A673 (cell line): ENCODE measurements at regions not wholly inside any gene's neighbourhood (a gene's known extent, or its start where the extent isn't known, plus 50 kb on each side); places are given as distances from the start of the nearest gene placed in this dataset.

Source experiments
- BruUV-seq: library from RNA; stranded (reverse); fragments of 400-500 nt; replicated peaks from 2 replicates; lab custom pipeline; 2021; lab: Mats Ljungman, UMichigan
- CTCF ChIA-PET: fragments of 300-600 bp; sonication (Branson Sonifier 250); formaldehyde crosslinking; loops from one replicate; lab custom pipeline; 2022; ENCODE audit warnings: antibody characterized with exemption; lab: Charles Lee
- POLR2A ChIA-PET: fragments of 300-600 bp; sonication (Branson Sonifier 250); formaldehyde crosslinking; loops from one replicate; lab custom pipeline; 2022; ENCODE audit warnings: antibody characterized with exemption; ENCODE audit not compliant: low non-redundant PET; lab: Charles Lee
- DNase-seq: peaks from one replicate; pipeline ENCODE4 v3.0.0-alpha.2; 2015; ENCODE audit warnings: low spot score
- H3K27ac ChIP-seq: fragments of 200-600 bp; sonication (generic); 2 replicates; pipeline ENCODE4 v1.5.1; 2016; ENCODE audit warnings: mixed run types, low read depth, mild to moderate bottlenecking, mixed read lengths, antibody characterized with exemption, low read length; ENCODE audit not compliant: poor library complexity, severe bottlenecking
- H3K27me3 ChIP-seq: fragments of 200-600 bp; sonication (generic); replicated peaks from 2 replicates; pipeline ENCODE4 v1.6.1; 2017; ENCODE audit warnings: mixed run types, low read depth, mild to moderate bottlenecking, mixed read lengths, antibody characterized with exemption, low read length; ENCODE audit not compliant: insufficient read depth, poor library complexity
- H3K36me3 ChIP-seq: fragments of 200-600 bp; sonication (generic); 2 replicates; pipeline ENCODE4 v1.6.1; 2016; ENCODE audit warnings: mixed run types, mild to moderate bottlenecking, mixed read lengths, antibody characterized with exemption, low read length; ENCODE audit not compliant: insufficient read depth, poor library complexity, severe bottlenecking
- H3K4me1 ChIP-seq: fragments of 200-600 bp; sonication (generic); 2 replicates; pipeline ENCODE4 v1.6.1; 2017; ENCODE audit warnings: mixed run types, mild to moderate bottlenecking, mixed read lengths, antibody characterized with exemption, low read length; ENCODE audit not compliant: insufficient read depth, poor library complexity, severe bottlenecking
- H3K4me3 ChIP-seq: fragments of 200-600 bp; sonication (generic); 2 replicates; pipeline ENCODE4 v1.5.1; 2016; ENCODE audit warnings: low read depth, mixed run types, mild to moderate bottlenecking, mixed read lengths, low read length; ENCODE audit not compliant: poor library complexity, severe bottlenecking
- H3K9me3 ChIP-seq: fragments of 200-600 bp; sonication (generic); 2 replicates; pipeline ENCODE4 v1.6.1; 2016; ENCODE audit warnings: mixed run types, low read depth, mild to moderate bottlenecking, mixed read lengths, antibody characterized with exemption, low read length; ENCODE audit not compliant: poor library complexity, severe bottlenecking
- CTCF ChIP-seq: fragments of 300-800, 200-600 bp; sonication (generic); conservative IDR thresholded peaks from 2 replicates; pipeline ENCODE4 v1.5.1; 2017; ENCODE audit warnings: low read depth, mild to moderate bottlenecking, antibody characterized with exemption, low read length, moderate library complexity, mixed read lengths
- EZH2 ChIP-seq: fragments of 200-600 bp; sonication (generic); IDR thresholded peaks from 2 replicates; pipeline ENCODE4 v1.6.1; 2017; ENCODE audit warnings: borderline replicate concordance, low read depth, mild to moderate bottlenecking, mixed read lengths, antibody characterized with exemption, low read length; ENCODE audit not compliant: poor library complexity, severe bottlenecking
- intact Hi-C: fragments of 100-400 bp; cut with micrococcal nuclease; formaldehyde crosslinking; loops from one replicate; pipeline ENCODE4 v1.10.0; 2022; ENCODE audit not compliant: unreplicated experiment

GRCh38 chr13:64087624-64088023 lies 2672.0 kb upstream of the PCDH20 start:
- TF ChIP-seq EZH2 (no peak), CTCF (no peak)
- intact Hi-C loops = loop anchor here (1.0 to 5.0 kb wide), 3 partner anchors 24 to 960 kb away; no protein-coding TSS in a partner anchor
- H3K27me3 ChIP-seq = no peaks in the 10 kb centered on the region
- no TSS peak for BruUV-seq
- peaks cover 45% of the 10 kb centered on the region for H3K36me3 ChIP-seq
- POLR2A ChIA-PET = no interaction called here
- peaks cover 26% of the 10 kb centered on the region for H3K4me1 ChIP-seq
- H3K27ac ChIP-seq = peak overlapping the region; percentile 98
- CTCF ChIA-PET = no interaction called here
- peak overlapping the region; percentile 41 for H3K4me3 ChIP-seq
- H3K9me3 ChIP-seq = peaks cover 17% of the 10 kb centered on the region
- DNase-seq = peak; percentile 88

GRCh38 chr13:64083811-64084210 lies 2668.2 kb upstream of the PCDH20 start:
- DNase-seq = no peak
- no peak overlapping the region for H3K27ac ChIP-seq

GRCh38 chr13:64083396-64083795 lies 2667.7 kb upstream of the PCDH20 start:
- H3K9me3 ChIP-seq = peaks cover 32% of the 10 kb centered on the region
- CTCF ChIA-PET = no interaction called here
- H3K4me1 ChIP-seq = peaks cover 10% of the 10 kb centered on the region
- DNase-seq = no peak
- BruUV-seq = no TSS peak
- no peak overlapping the region for H3K27ac ChIP-seq
- no peaks in the 10 kb centered on the region for H3K27me3 ChIP-seq
- TF ChIP-seq CTCF = no peak
- no peak for TF ChIP-seq EZH2
- no peak overlapping the region for H3K4me3 ChIP-seq
- intact Hi-C loops = no loop called here
- POLR2A ChIA-PET = no interaction called here
- peaks cover 61% of the 10 kb centered on the region for H3K36me3 ChIP-seq

More at GRCh38 chr13:64083811-64084210, 2668.2 kb upstream of the PCDH20 start:
- Histone ChIP-seq H3K36me3 (peaks cover 59% of the 10 kb centered on the region), H3K4me1 (peaks cover 14% of the 10 kb centered on the region), H3K27me3 (no peaks in the 10 kb centered on the region), H3K4me3 (no peak overlapping the region), H3K9me3 (peaks cover 30% of the 10 kb centered on the region)
- intact Hi-C loops = no loop called here
- ChIA-PET CTCF (no interaction called here), POLR2A (no interaction called here)
- TF ChIP-seq EZH2 (no peak), CTCF (no peak)
- BruUV-seq = no TSS peak
